GM23338 (cell line): ENCODE measurements at regions not wholly inside any gene's neighbourhood (a gene's known extent, or its start where the extent isn't known, plus 50 kb on each side); places are given as distances from the start of the nearest gene placed in this dataset.

Source experiments
- ATAC-seq: fragments of 200-7000 bp; cut with Tn5 transposase; 3 replicates; pipeline ENCODE4 v1.9.1; 2020
- DNase-seq: peaks from one replicate; pipeline ENCODE4 v3.0.0-alpha.2; 2015; ENCODE audit warnings: low spot score
- H2AFZ ChIP-seq: fragments of 200-600 bp; sonication (generic); 2 replicates; pipeline ENCODE4 v1.8.0; 2016; ENCODE audit warnings: antibody characterized with exemption, mild to moderate bottlenecking, moderate library complexity
- H3F3A ChIP-seq: fragments of 200-600 bp; sonication (generic); replicated peaks from 2 replicates; pipeline ENCODE4 v1.8.0; 2017; ENCODE audit warnings: antibody characterized with exemption, mixed run types, low read depth
- H3K27ac ChIP-seq: fragments of 200-600 bp; sonication (generic); 2 replicates; pipeline ENCODE4 v1.6.1; 2016; ENCODE audit warnings: low read depth
- H3K27me3 ChIP-seq: fragments of 200-600 bp; sonication (generic); 2 replicates; pipeline ENCODE4 v1.8.0; 2016; ENCODE audit warnings: mild to moderate bottlenecking, mixed run types, moderate library complexity; ENCODE audit not compliant: insufficient read depth
- H3K36me3 ChIP-seq: fragments of 200-600 bp; sonication (generic); 2 replicates; pipeline ENCODE4 v1.8.0; 2016; ENCODE audit warnings: mild to moderate bottlenecking; ENCODE audit not compliant: insufficient read depth
- H3K4me1 ChIP-seq: fragments of 200-600 bp; sonication (generic); 2 replicates; pipeline ENCODE4 v1.8.0; 2016; ENCODE audit warnings: mild to moderate bottlenecking, moderate library complexity; ENCODE audit not compliant: insufficient read depth
- H3K4me2 ChIP-seq: fragments of 200-600 bp; sonication (generic); 2 replicates; pipeline ENCODE4 v1.7.1; 2017; ENCODE audit warnings: mixed run types
- H3K4me3 ChIP-seq: fragments of 200-600 bp; sonication (generic); 2 replicates; pipeline ENCODE4 v1.6.1; 2016; ENCODE audit warnings: mixed run types
- H3K79me2 ChIP-seq: fragments of 200-600 bp; sonication (generic); replicated peaks from 2 replicates; pipeline ENCODE4 v1.8.0; 2017; ENCODE audit warnings: mild to moderate bottlenecking; ENCODE audit not compliant: insufficient read depth
- H3K9me2 ChIP-seq: fragments of 200-600 bp; sonication (generic); 2 replicates; pipeline ENCODE4 v1.8.0; 2017; ENCODE audit not compliant: insufficient read depth
- H4K20me1 ChIP-seq: fragments of 200-600 bp; sonication (generic); replicated peaks from 2 replicates; pipeline ENCODE4 v1.8.0; 2017; ENCODE audit warnings: mild to moderate bottlenecking; ENCODE audit not compliant: insufficient read depth
- H3K27ac Mint-ChIP-seq: 2 replicates; pipeline ENCODE4 v1.8.0; 2020; ENCODE audit warnings: inconsistent platforms, mild to moderate bottlenecking, moderate library complexity, mixed read lengths
- H3K27me3 Mint-ChIP-seq: 3 replicates; pipeline ENCODE4 v1.8.0; 2022; ENCODE audit warnings: low read depth, mild to moderate bottlenecking, moderate library complexity, mixed read lengths, inconsistent platforms; ENCODE audit not compliant: insufficient read depth, poor library complexity
- H3K36me3 Mint-ChIP-seq: 3 replicates; pipeline ENCODE4 v1.8.0; 2021; ENCODE audit warnings: low read depth, mild to moderate bottlenecking, inconsistent platforms, moderate library complexity, mixed read lengths
- H3K4me1 Mint-ChIP-seq: 3 replicates; pipeline ENCODE4 v1.8.0; 2020; ENCODE audit warnings: mild to moderate bottlenecking, inconsistent platforms, mixed read lengths
- H3K4me3 Mint-ChIP-seq: 3 replicates; pipeline ENCODE4 v1.8.0; 2021; ENCODE audit warnings: moderate library complexity, mild to moderate bottlenecking, inconsistent platforms, mixed read lengths
- H3K9me3 Mint-ChIP-seq: 3 replicates; pipeline ENCODE4 v1.8.0; 2020; ENCODE audit warnings: moderate library complexity, mild to moderate bottlenecking, inconsistent platforms, mixed read lengths
- CREB1 ChIP-seq: fragments of 250-450 bp; sonication (Bioruptor Pico); IDR thresholded peaks from 2 replicates; pipeline ENCODE4 v1.5.0; 2020; ENCODE audit warnings: low read depth, mild to moderate bottlenecking, moderate library complexity
- ETS1 ChIP-seq: IDR thresholded peaks from 2 replicates; pipeline ENCODE4 v1.6.1; 2016; ENCODE audit warnings: antibody characterized with exemption
- EZH2 ChIP-seq: fragments of 200-600 bp; sonication (generic); IDR thresholded peaks from one replicate; pipeline ENCODE4 v1.8.0; 2017; ENCODE audit warnings: antibody characterized with exemption, mild to moderate bottlenecking, low read depth; ENCODE audit not compliant: unreplicated experiment
- JUNB ChIP-seq: IDR thresholded peaks from one replicate; pipeline ENCODE4 v1.6.1; 2016; ENCODE audit warnings: antibody characterized with exemption; ENCODE audit not compliant: unreplicated experiment
- NANOG ChIP-seq: IDR thresholded peaks from 2 replicates; pipeline ENCODE4 v1.6.1; 2016; ENCODE audit warnings: antibody characterized with exemption, borderline replicate concordance
- POLR2AphosphoS5 ChIP-seq: IDR thresholded peaks from 2 replicates; pipeline ENCODE4 v1.6.1; 2016; ENCODE audit warnings: antibody characterized with exemption, low read depth
- STAT1 ChIP-seq: IDR thresholded peaks from one replicate; pipeline ENCODE4 v1.6.1; 2016; ENCODE audit warnings: antibody characterized with exemption; ENCODE audit not compliant: unreplicated experiment
- ZNF114 ChIP-seq: fragments of 250-450 bp; sonication (Bioruptor Pico); IDR thresholded peaks from 2 replicates; pipeline ENCODE4 v1.5.0; 2020; ENCODE audit warnings: mild to moderate bottlenecking, moderate library complexity
- ZNF331 ChIP-seq: fragments of 250-450 bp; sonication (Bioruptor Pico); IDR thresholded peaks from 2 replicates; pipeline ENCODE4 v1.5.0; 2020; ENCODE audit warnings: low read depth, mild to moderate bottlenecking, moderate library complexity
- ZNF462 ChIP-seq: fragments of 250-450 bp; sonication (Bioruptor Pico); IDR thresholded peaks from 2 replicates; pipeline ENCODE4 v1.5.0; 2020; ENCODE audit warnings: mild to moderate bottlenecking, moderate library complexity

- no peak for TF ChIP-seq ZNF462 (CRISPR knock-in tag)
- no peak for TF ChIP-seq NANOG
Observed at GRCh38 chr1:177729646-177730045, 240.2 kb downstream of the SEC16B start (continued).

GRCh38 chr1:177723533-177723932 is 246.3 kb downstream of the SEC16B start:
- H3K4me1 ChIP-seq = no peaks in the 10 kb centered on the region
- H3K27ac ChIP-seq = no peak overlapping the region
- H3K4me3 ChIP-seq = no peak overlapping the region
- Mint-ChIP-seq H3K27ac (no peak overlapping the region), H3K27me3 (peaks cover 2% of the 10 kb centered on the region), H3K9me3 (peaks cover 35% of the 10 kb centered on the region), H3K4me1 (no peaks in the 10 kb centered on the region), H3K36me3 (peaks cover 16% of the 10 kb centered on the region; the same call in 1 of the 3 replicates), H3K4me3 (no peak overlapping the region)
- H4K20me1 ChIP-seq = no peaks in the 10 kb centered on the region
- no peaks in the 10 kb centered on the region for H3K9me2 ChIP-seq
- no peak overlapping the region for H3K4me2 ChIP-seq
- no peaks in the 10 kb centered on the region for H3K79me2 ChIP-seq
- no peaks in the 10 kb centered on the region for H3K36me3 ChIP-seq
- H3F3A ChIP-seq = no peaks in the 10 kb centered on the region
- DNase-seq (no peak), ATAC-seq (no peak)
- no peaks in the 10 kb centered on the region for H3K27me3 ChIP-seq
- no peak overlapping the region for H2AFZ ChIP-seq
- no peak for TF ChIP-seq ZNF331 (CRISPR knock-in tag)
- no peak for TF ChIP-seq JUNB
- TF ChIP-seq ZNF114 = no peak
- no peak for TF ChIP-seq POLR2AphosphoS5
- no peak for TF ChIP-seq ZNF462 (CRISPR knock-in tag)
- TF ChIP-seq STAT1 = no peak
- no peak for TF ChIP-seq CREB1 (CRISPR knock-in tag)
- no peak for TF ChIP-seq NANOG
- TF ChIP-seq ETS1 = no peak
- TF ChIP-seq EZH2 = no peak
